ENCODE measurements at regions not wholly inside any gene's neighbourhood (a gene's known extent, or its start where the extent isn't known, plus 50 kb on each side); places are given as distances from the start of the nearest gene placed in this dataset.

DNA sequence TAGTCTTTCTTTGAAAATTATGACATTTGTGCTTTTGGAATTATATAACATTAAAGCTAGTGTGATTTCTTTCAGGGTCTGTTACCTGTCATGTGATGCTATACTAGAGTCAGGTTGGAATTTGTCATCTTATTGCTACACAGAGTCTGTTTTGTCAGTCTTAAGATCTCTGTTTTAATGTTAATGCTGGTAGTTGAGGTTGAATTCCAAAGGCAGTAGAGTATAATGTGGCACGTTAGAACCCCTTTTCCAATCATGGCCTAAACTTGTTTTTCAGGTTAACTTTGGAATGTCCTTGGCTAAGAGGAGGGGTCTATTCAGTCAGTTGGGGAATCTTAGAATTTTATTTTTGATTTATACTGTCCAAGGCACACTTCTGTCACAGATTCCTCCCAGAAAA is 258.5 kb downstream of the PABPC4L start:
- TF ChIP-seq, protein P1, sequence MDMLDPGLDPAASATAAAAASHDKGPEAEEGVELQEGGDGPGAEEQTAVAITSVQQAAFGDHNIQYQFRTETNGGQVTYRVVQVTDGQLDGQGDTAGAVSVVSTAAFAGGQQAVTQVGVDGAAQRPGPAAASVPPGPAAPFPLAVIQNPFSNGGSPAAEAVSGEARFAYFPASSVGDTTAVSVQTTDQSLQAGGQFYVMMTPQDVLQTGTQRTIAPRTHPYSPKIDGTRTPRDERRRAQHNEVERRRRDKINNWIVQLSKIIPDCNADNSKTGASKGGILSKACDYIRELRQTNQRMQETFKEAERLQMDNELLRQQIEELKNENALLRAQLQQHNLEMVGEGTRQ (IDR thresholded peaks at IDR 0.05; ENCODE audit: low read depth, low read length): no peak
- no peak for TF ChIP-seq POLR2A (IDR thresholded peaks at IDR 0.05; ENCODE audit: low read depth, low read length)
- TF ChIP-seq RAD21 (IDR thresholded peaks at IDR 0.05; ENCODE audit: low read length): no peak
- TF ChIP-seq, protein P2, sequence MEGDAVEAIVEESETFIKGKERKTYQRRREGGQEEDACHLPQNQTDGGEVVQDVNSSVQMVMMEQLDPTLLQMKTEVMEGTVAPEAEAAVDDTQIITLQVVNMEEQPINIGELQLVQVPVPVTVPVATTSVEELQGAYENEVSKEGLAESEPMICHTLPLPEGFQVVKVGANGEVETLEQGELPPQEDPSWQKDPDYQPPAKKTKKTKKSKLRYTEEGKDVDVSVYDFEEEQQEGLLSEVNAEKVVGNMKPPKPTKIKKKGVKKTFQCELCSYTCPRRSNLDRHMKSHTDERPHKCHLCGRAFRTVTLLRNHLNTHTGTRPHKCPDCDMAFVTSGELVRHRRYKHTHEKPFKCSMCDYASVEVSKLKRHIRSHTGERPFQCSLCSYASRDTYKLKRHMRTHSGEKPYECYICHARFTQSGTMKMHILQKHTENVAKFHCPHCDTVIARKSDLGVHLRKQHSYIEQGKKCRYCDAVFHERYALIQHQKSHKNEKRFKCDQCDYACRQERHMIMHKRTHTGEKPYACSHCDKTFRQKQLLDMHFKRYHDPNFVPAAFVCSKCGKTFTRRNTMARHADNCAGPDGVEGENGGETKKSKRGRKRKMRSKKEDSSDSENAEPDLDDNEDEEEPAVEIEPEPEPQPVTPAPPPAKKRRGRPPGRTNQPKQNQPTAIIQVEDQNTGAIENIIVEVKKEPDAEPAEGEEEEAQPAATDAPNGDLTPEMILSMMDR (conservative IDR thresholded peaks at IDR 0.05; ENCODE audit: low read depth, low read length): no peak
- TF ChIP-seq MXI1 (IDR thresholded peaks at IDR 0.05; ENCODE audit: borderline replicate concordance, low read depth, low read length): no peak
- TF ChIP-seq, protein P3, sequence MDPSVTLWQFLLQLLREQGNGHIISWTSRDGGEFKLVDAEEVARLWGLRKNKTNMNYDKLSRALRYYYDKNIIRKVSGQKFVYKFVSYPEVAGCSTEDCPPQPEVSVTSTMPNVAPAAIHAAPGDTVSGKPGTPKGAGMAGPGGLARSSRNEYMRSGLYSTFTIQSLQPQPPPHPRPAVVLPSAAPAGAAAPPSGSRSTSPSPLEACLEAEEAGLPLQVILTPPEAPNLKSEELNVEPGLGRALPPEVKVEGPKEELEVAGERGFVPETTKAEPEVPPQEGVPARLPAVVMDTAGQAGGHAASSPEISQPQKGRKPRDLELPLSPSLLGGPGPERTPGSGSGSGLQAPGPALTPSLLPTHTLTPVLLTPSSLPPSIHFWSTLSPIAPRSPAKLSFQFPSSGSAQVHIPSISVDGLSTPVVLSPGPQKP (IDR thresholded peaks at IDR 0.05; ENCODE audit: borderline replicate concordance, low read depth, low read length): no peak
- no peak for TF ChIP-seq RFX5 (IDR thresholded peaks at IDR 0.05; ENCODE audit: low read depth, low read length)
- no peak for TF ChIP-seq BHLHE40 (IDR thresholded peaks at IDR 0.05; ENCODE audit: low read depth, low read length)
- no peak for TF ChIP-seq MAZ (IDR thresholded peaks at IDR 0.05; ENCODE audit: borderline replicate concordance, low read depth, low read length)

All from IMR-90 (cell line).